Mesendoderm (in vitro differentiated cells): ENCODE measurements at regions not wholly inside any gene's neighbourhood (a gene's known extent, or its start where the extent isn't known, plus 50 kb on each side); places are given as distances from the start of the nearest gene placed in this dataset.
A peak's percentile ranks its signal among the peaks of the same experiment; 100 is the strongest.

Experiments used
- DNase-seq: peaks from one replicate; pipeline ENCODE4 v3.0.0; 2013
- H2AK5ac ChIP-seq: 2 replicates; pipeline ENCODE4 v1.6.1; 2013; ENCODE audit warnings: low read length, inconsistent platforms
- H2BK120ac ChIP-seq: 2 replicates; pipeline ENCODE4 v1.6.1; 2013; ENCODE audit warnings: low read depth, mild to moderate bottlenecking, low read length, moderate library complexity, mixed read lengths
- H2BK15ac ChIP-seq: replicated peaks from 2 replicates; pipeline ENCODE4 v1.6.1; 2013; ENCODE audit warnings: low read depth, mild to moderate bottlenecking, moderate library complexity
- H2BK5ac ChIP-seq: 2 replicates; pipeline ENCODE4 v1.6.1; 2013; ENCODE audit warnings: low read length, inconsistent platforms
- H3K18ac ChIP-seq: 2 replicates; pipeline ENCODE4 v1.6.1; 2013; ENCODE audit warnings: mild to moderate bottlenecking, low read length, mixed read lengths
- H3K23ac ChIP-seq: one replicate; pipeline ENCODE4 v1.6.1; 2013; ENCODE audit warnings: low read length
- H3K27ac ChIP-seq: 2 replicates; pipeline ENCODE4 v1.5.1; 2013; ENCODE audit warnings: low read depth, mild to moderate bottlenecking, inconsistent platforms, low read length, moderate library complexity
- H3K27me3 ChIP-seq: 2 replicates; pipeline ENCODE4 v1.6.1; 2013; ENCODE audit warnings: low read length, control low read depth, mild to moderate bottlenecking, inconsistent platforms; ENCODE audit not compliant: insufficient read depth, poor library complexity
- H3K36me3 ChIP-seq: 2 replicates; pipeline ENCODE4 v1.6.1; 2013; ENCODE audit warnings: low read length, inconsistent platforms; ENCODE audit not compliant: control insufficient read depth, insufficient read depth
- H3K4ac ChIP-seq: one replicate; pipeline ENCODE4 v1.6.1; 2013; ENCODE audit warnings: low read depth, mild to moderate bottlenecking, low read length, moderate library complexity
- H3K4me1 ChIP-seq: 2 replicates; pipeline ENCODE4 v1.6.1; 2013; ENCODE audit warnings: low read depth, low read length, inconsistent platforms; ENCODE audit not compliant: control insufficient read depth
- H3K4me2 ChIP-seq: 2 replicates; pipeline ENCODE4 v1.6.1; 2013; ENCODE audit warnings: low read length
- H3K4me3 ChIP-seq: 2 replicates; pipeline ENCODE4 v1.5.1; 2013; ENCODE audit warnings: mild to moderate bottlenecking, low read length
- H3K56ac ChIP-seq: one replicate; pipeline ENCODE4 v1.6.1; 2013; ENCODE audit warnings: low read length
- H3K79me1 ChIP-seq: 2 replicates; pipeline ENCODE4 v1.6.1; 2013; ENCODE audit warnings: low read length, inconsistent platforms
- H3K79me2 ChIP-seq: 2 replicates; pipeline ENCODE4 v1.6.1; 2013; ENCODE audit warnings: mild to moderate bottlenecking, low read length; ENCODE audit not compliant: control insufficient read depth, insufficient read depth
- H3K9ac ChIP-seq: 2 replicates; pipeline ENCODE4 v1.6.1; 2013; ENCODE audit warnings: low read length, inconsistent platforms
- H4K5ac ChIP-seq: one replicate; pipeline ENCODE4 v1.6.1; 2013; ENCODE audit warnings: low read length
- H4K8ac ChIP-seq: one replicate; pipeline ENCODE4 v1.6.1; 2013; ENCODE audit warnings: low read depth, mild to moderate bottlenecking, control low read depth, low read length, moderate library complexity
- WGBS: extraction: QIAGEN DNeasy Blood & Tissue Kit; methylation state at CpG from one replicate; pipeline ENCODE4 v1.1.7; 2013; ENCODE audit warnings: low lambda C conversion rate, missing lambda C conversion rate; ENCODE audit not compliant: insufficient coverage; ENCODE audit errors: extremely low coverage; 5-methylcytosine and 5-hydroxymethylcytosine counted together

- Histone ChIP-seq H3K18ac (no peak overlapping the region), H3K4me3 (no peak overlapping the region), H2BK120ac (peak overlapping the region; percentile 15), H3K4me1 (no peaks in the 10 kb centered on the region), H3K4me2 (no peak overlapping the region), H3K27me3 (no peaks in the 10 kb centered on the region), H4K5ac (no peak overlapping the region), H3K27ac (no peak overlapping the region), H3K23ac (no peak overlapping the region), H3K79me2 (no peaks in the 10 kb centered on the region), H3K36me3 (no peaks in the 10 kb centered on the region), H3K4ac (no peak overlapping the region), H3K79me1 (no peaks in the 10 kb centered on the region), H2BK5ac (no peak overlapping the region), H2BK15ac (no peak overlapping the region), H2AK5ac (no peak overlapping the region), H3K9ac (no peak overlapping the region), H4K8ac (no peak overlapping the region), H3K56ac (no peak overlapping the region)
- no CpG with 5 or more reads among the region's 10 CpGs for WGBS
- DNase-seq: peak; percentile 37
Measured at GRCh38 chr21:28554660-28555475, 437.8 kb downstream of the LTN1 start.

GRCh38 chr21:28550057-28550825 is 442.4 kb downstream of the LTN1 start:
- Histone ChIP-seq H2BK120ac (no peak overlapping the region), H2BK5ac (no peak overlapping the region), H3K27ac (no peak overlapping the region), H3K4me3 (no peak overlapping the region), H3K4me2 (no peak overlapping the region), H4K8ac (no peak overlapping the region), H3K23ac (no peak overlapping the region), H2AK5ac (no peak overlapping the region), H3K36me3 (no peaks in the 10 kb centered on the region), H3K18ac (no peak overlapping the region), H3K27me3 (no peaks in the 10 kb centered on the region), H3K79me1 (no peaks in the 10 kb centered on the region), H3K56ac (no peak overlapping the region), H3K79me2 (no peaks in the 10 kb centered on the region), H3K4ac (no peak overlapping the region), H2BK15ac (no peak overlapping the region), H4K5ac (no peak overlapping the region), H3K9ac (no peak overlapping the region), H3K4me1 (no peaks in the 10 kb centered on the region)
- DNase-seq: no peak
- no CpG with 5 or more reads among the region's 2 CpGs for WGBS

- no peak overlapping the region for H3K18ac ChIP-seq
- H4K5ac ChIP-seq: no peak overlapping the region
- H3K36me3 ChIP-seq: no peaks in the 10 kb centered on the region
- no peaks in the 10 kb centered on the region for H3K27me3 ChIP-seq
- H3K4me3 ChIP-seq: no peak overlapping the region
- no peak overlapping the region for H3K27ac ChIP-seq
- no peaks in the 10 kb centered on the region for H3K79me1 ChIP-seq
- no peaks in the 10 kb centered on the region for H3K4me1 ChIP-seq
- H2BK120ac ChIP-seq: no peak overlapping the region
- no peak overlapping the region for H3K23ac ChIP-seq
- no peaks in the 10 kb centered on the region for H3K79me2 ChIP-seq
- DNase-seq: no peak
- no peak overlapping the region for H2AK5ac ChIP-seq
- no peak overlapping the region for H3K56ac ChIP-seq
- WGBS: no CpG with 5 or more reads among the region's 2 CpGs
- no peak overlapping the region for H3K4ac ChIP-seq
- no peak overlapping the region for H2BK15ac ChIP-seq
- no peak overlapping the region for H2BK5ac ChIP-seq
- no peak overlapping the region for H3K4me2 ChIP-seq
- H3K9ac ChIP-seq: no peak overlapping the region
- H4K8ac ChIP-seq: no peak overlapping the region
Measured at GRCh38 chr21:28548291-28548690, 444.4 kb downstream of the LTN1 start.

- Histone ChIP-seq H2BK120ac (no peak overlapping the region), H4K5ac (no peak overlapping the region), H3K79me1 (no peaks in the 10 kb centered on the region), H2BK5ac (no peak overlapping the region), H3K18ac (no peak overlapping the region), H3K56ac (no peak overlapping the region), H3K36me3 (no peaks in the 10 kb centered on the region), H3K9ac (no peak overlapping the region), H4K8ac (no peak overlapping the region), H3K4me2 (no peak overlapping the region), H2BK15ac (no peak overlapping the region), H3K4me3 (no peak overlapping the region), H3K27ac (no peak overlapping the region), H3K27me3 (no peaks in the 10 kb centered on the region), H3K79me2 (no peaks in the 10 kb centered on the region), H3K4me1 (no peaks in the 10 kb centered on the region), H3K23ac (no peak overlapping the region), H2AK5ac (no peak overlapping the region), H3K4ac (no peak overlapping the region)
- DNase-seq: no peak
- no CpG with 5 or more reads among the region's 3 CpGs for WGBS
Measured at GRCh38 chr21:28547766-28548165, 444.9 kb downstream of the LTN1 start.

GRCh38 chr21:28543975-28544374 is 448.7 kb downstream of the LTN1 start:
- H3K4me3 ChIP-seq: no peak overlapping the region
- H3K23ac ChIP-seq: no peak overlapping the region
- H3K36me3 ChIP-seq: no peaks in the 10 kb centered on the region
- no peak overlapping the region for H3K27ac ChIP-seq
- WGBS: no CpG with 5 or more reads among the region's 1 CpG
- no peak overlapping the region for H2BK120ac ChIP-seq
- H3K9ac ChIP-seq: no peak overlapping the region
- no peaks in the 10 kb centered on the region for H3K79me1 ChIP-seq
- H4K8ac ChIP-seq: no peak overlapping the region
- H3K18ac ChIP-seq: no peak overlapping the region
- H3K79me2 ChIP-seq: no peaks in the 10 kb centered on the region
- H3K56ac ChIP-seq: no peak overlapping the region
- H4K5ac ChIP-seq: no peak overlapping the region
- no peak overlapping the region for H2AK5ac ChIP-seq
- no peak overlapping the region for H3K4ac ChIP-seq
- H3K4me2 ChIP-seq: no peak overlapping the region
- no peak for DNase-seq
- no peak overlapping the region for H2BK15ac ChIP-seq
- H3K27me3 ChIP-seq: no peaks in the 10 kb centered on the region
- H2BK5ac ChIP-seq: no peak overlapping the region
- H3K4me1 ChIP-seq: no peaks in the 10 kb centered on the region
